Neural cell (in vitro differentiated cells): ENCODE measurements at regions not wholly inside any gene's neighbourhood (a gene's known extent, or its start where the extent isn't known, plus 50 kb on each side); places are given as distances from the start of the nearest gene placed in this dataset.

Experiments used
- EP300 ChIP-seq: fragments of 450-650 bp; conservative IDR thresholded peaks from 2 replicates; pipeline ENCODE4 v1.6.1; 2014; ENCODE audit warnings: antibody characterized with exemption, mild to moderate bottlenecking, moderate library complexity; ENCODE audit not compliant: poor library complexity, severe bottlenecking
- EZH2 ChIP-seq: fragments of 200-600, 300-800 bp; shearing (Covaris generic), sonication (generic); IDR thresholded peaks from 2 replicates; pipeline ENCODE4 v1.6.1; 2014; ENCODE audit warnings: antibody characterized with exemption, low read length, borderline replicate concordance, mild to moderate bottlenecking; ENCODE audit not compliant: insufficient read depth, poor library complexity, severe bottlenecking
- MXI1 ChIP-seq: fragments of 450-650 bp; conservative IDR thresholded peaks from 2 replicates; pipeline ENCODE4 v1.6.1; 2014; ENCODE audit warnings: antibody characterized with exemption, mild to moderate bottlenecking; ENCODE audit not compliant: poor library complexity, severe bottlenecking
- POLR2AphosphoS5 ChIP-seq: IDR thresholded peaks from 2 replicates; pipeline ENCODE4 v1.6.1; 2012
- RAD21 ChIP-seq: fragments of 450-650 bp; conservative IDR thresholded peaks from 2 replicates; pipeline ENCODE4 v1.6.1; 2014; ENCODE audit warnings: antibody characterized with exemption, mild to moderate bottlenecking, moderate library complexity
- TF ChIP-seq, protein P1 (sequence below): fragments of 450-650 bp; IDR thresholded peaks from 2 replicates; pipeline ENCODE4 v1.5.1; 2014; ENCODE audit warnings: antibody characterized with exemption, mild to moderate bottlenecking, moderate library complexity; ENCODE audit not compliant: poor library complexity, severe bottlenecking
- TF ChIP-seq, protein P2 (sequence below): IDR thresholded peaks from 2 replicates; pipeline ENCODE4 v1.6.1; 2012; ENCODE audit warnings: borderline replicate concordance

- TF ChIP-seq, protein P1, sequence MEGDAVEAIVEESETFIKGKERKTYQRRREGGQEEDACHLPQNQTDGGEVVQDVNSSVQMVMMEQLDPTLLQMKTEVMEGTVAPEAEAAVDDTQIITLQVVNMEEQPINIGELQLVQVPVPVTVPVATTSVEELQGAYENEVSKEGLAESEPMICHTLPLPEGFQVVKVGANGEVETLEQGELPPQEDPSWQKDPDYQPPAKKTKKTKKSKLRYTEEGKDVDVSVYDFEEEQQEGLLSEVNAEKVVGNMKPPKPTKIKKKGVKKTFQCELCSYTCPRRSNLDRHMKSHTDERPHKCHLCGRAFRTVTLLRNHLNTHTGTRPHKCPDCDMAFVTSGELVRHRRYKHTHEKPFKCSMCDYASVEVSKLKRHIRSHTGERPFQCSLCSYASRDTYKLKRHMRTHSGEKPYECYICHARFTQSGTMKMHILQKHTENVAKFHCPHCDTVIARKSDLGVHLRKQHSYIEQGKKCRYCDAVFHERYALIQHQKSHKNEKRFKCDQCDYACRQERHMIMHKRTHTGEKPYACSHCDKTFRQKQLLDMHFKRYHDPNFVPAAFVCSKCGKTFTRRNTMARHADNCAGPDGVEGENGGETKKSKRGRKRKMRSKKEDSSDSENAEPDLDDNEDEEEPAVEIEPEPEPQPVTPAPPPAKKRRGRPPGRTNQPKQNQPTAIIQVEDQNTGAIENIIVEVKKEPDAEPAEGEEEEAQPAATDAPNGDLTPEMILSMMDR: no peak
- no peak for TF ChIP-seq POLR2AphosphoS5
- TF ChIP-seq RAD21: no peak
- no peak for TF ChIP-seq EP300
- TF ChIP-seq EZH2: no peak
- TF ChIP-seq MXI1: no peak
- TF ChIP-seq, protein P2, sequence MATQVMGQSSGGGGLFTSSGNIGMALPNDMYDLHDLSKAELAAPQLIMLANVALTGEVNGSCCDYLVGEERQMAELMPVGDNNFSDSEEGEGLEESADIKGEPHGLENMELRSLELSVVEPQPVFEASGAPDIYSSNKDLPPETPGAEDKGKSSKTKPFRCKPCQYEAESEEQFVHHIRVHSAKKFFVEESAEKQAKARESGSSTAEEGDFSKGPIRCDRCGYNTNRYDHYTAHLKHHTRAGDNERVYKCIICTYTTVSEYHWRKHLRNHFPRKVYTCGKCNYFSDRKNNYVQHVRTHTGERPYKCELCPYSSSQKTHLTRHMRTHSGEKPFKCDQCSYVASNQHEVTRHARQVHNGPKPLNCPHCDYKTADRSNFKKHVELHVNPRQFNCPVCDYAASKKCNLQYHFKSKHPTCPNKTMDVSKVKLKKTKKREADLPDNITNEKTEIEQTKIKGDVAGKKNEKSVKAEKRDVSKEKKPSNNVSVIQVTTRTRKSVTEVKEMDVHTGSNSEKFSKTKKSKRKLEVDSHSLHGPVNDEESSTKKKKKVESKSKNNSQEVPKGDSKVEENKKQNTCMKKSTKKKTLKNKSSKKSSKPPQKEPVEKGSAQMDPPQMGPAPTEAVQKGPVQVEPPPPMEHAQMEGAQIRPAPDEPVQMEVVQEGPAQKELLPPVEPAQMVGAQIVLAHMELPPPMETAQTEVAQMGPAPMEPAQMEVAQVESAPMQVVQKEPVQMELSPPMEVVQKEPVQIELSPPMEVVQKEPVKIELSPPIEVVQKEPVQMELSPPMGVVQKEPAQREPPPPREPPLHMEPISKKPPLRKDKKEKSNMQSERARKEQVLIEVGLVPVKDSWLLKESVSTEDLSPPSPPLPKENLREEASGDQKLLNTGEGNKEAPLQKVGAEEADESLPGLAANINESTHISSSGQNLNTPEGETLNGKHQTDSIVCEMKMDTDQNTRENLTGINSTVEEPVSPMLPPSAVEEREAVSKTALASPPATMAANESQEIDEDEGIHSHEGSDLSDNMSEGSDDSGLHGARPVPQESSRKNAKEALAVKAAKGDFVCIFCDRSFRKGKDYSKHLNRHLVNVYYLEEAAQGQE: no peak
These were observed 162.4 kb downstream of the DSEL start for GRCh38 chr18:67354091-67354490.
